PC-3 (cell line): ENCODE measurements at regions not wholly inside any gene's neighbourhood (a gene's known extent, or its start where the extent isn't known, plus 50 kb on each side); places are given as distances from the start of the nearest gene placed in this dataset.

Experiments used
- ATAC-seq: fragments of 200-7000 bp; cut with Tn5 transposase; 2 replicates; pipeline ENCODE4 v1.9.1; 2020; ENCODE audit warnings: mild to moderate bottlenecking, moderate library complexity
- BruUV-seq: library from RNA; stranded (reverse); fragments of 400-500 nt; replicated peaks from 2 replicates; lab custom pipeline; 2021; lab: Mats Ljungman, UMichigan
- CTCF ChIA-PET: fragments of 300-600 bp; sonication (Branson Sonifier 250); formaldehyde crosslinking; loops from one replicate; lab custom pipeline; 2022; ENCODE audit warnings: antibody characterized with exemption; lab: Charles Lee
- POLR2A ChIA-PET: fragments of 300-600 bp; sonication (Branson Sonifier 250); formaldehyde crosslinking; loops from one replicate; lab custom pipeline; 2022; ENCODE audit warnings: antibody characterized with exemption; ENCODE audit not compliant: unreplicated experiment; lab: Charles Lee
- DNase-seq: peaks from one replicate; pipeline ENCODE4 v3.0.0-alpha.2; 2015
- H2AFZ ChIP-seq: fragments of 300-600 bp; sonication (generic); 2 replicates; pipeline ENCODE4 v1.6.0; 2016; ENCODE audit warnings: antibody characterized with exemption, low read length
- H3F3A ChIP-seq: fragments of 300-600 bp; sonication (generic); one replicate; pipeline ENCODE4 v1.6.0; 2017; ENCODE audit warnings: antibody characterized with exemption, low read length, control low read depth, mild to moderate bottlenecking; ENCODE audit not compliant: unreplicated experiment
- H3K27ac ChIP-seq: fragments of 300-600 bp; sonication (generic); 2 replicates; pipeline ENCODE4 v1.5.1; 2016; ENCODE audit warnings: mild to moderate bottlenecking, low read length
- H3K27me3 ChIP-seq: fragments of 300-600 bp; sonication (generic); 2 replicates; pipeline ENCODE4 v1.6.1; 2016; ENCODE audit warnings: low read length, mixed read lengths
- H3K36me3 ChIP-seq: fragments of 300-600 bp; sonication (generic); 2 replicates; pipeline ENCODE4 v1.6.1; 2016; ENCODE audit warnings: low read depth, mixed run types, low read length, mixed read lengths
- H3K4me1 ChIP-seq: fragments of 300-600 bp; sonication (generic); 2 replicates; pipeline ENCODE4 v1.5.1; 2016; ENCODE audit warnings: low read length; ENCODE audit not compliant: insufficient read depth
- H3K4me2 ChIP-seq: fragments of 300-600 bp; sonication (generic); 2 replicates; pipeline ENCODE4 v1.6.0; 2016; ENCODE audit warnings: low read length
- H3K4me3 ChIP-seq: fragments of 300-600 bp; sonication (generic); 2 replicates; pipeline ENCODE4 v1.5.1; 2016; ENCODE audit warnings: mild to moderate bottlenecking, low read length, mixed read lengths
- H3K79me2 ChIP-seq: fragments of 300-600 bp; sonication (generic); 2 replicates; pipeline ENCODE4 v1.6.1; 2017; ENCODE audit warnings: low read length, mixed read lengths
- H3K9ac ChIP-seq: fragments of 300-600 bp; sonication (generic); 2 replicates; pipeline ENCODE4 v1.6.0; 2016; ENCODE audit warnings: mild to moderate bottlenecking, low read length
- H3K9me2 ChIP-seq: fragments of 300-600 bp; sonication (generic); replicated peaks from 2 replicates; pipeline ENCODE4 v1.6.1; 2016; ENCODE audit warnings: mixed run types, low read length, mixed read lengths
- H3K9me3 ChIP-seq: fragments of 300-600 bp; sonication (generic); 2 replicates; pipeline ENCODE4 v1.6.1; 2016; ENCODE audit warnings: low read length, mixed read lengths
- H4K20me1 ChIP-seq: fragments of 300-600 bp; sonication (generic); 2 replicates; pipeline ENCODE4 v1.6.1; 2016; ENCODE audit warnings: low read length, mixed read lengths
- CTCF ChIP-seq: fragments of 300-600 bp; sonication (generic); conservative IDR thresholded peaks from 2 replicates; pipeline ENCODE4 v1.5.1; 2017; ENCODE audit warnings: antibody characterized with exemption, low read depth, mild to moderate bottlenecking, low read length
- EZH2 ChIP-seq: fragments of 300-600 bp; sonication (generic); IDR thresholded peaks from one replicate; pipeline ENCODE4 v1.6.1; 2017; ENCODE audit warnings: antibody characterized with exemption, mild to moderate bottlenecking, low read length; ENCODE audit not compliant: unreplicated experiment
- EZH2phosphoT487 ChIP-seq: fragments of 300-600 bp; sonication (generic); IDR thresholded peaks from 2 replicates; pipeline ENCODE4 v1.6.1; 2018; ENCODE audit warnings: mild to moderate bottlenecking, antibody characterized with exemption, low read length, borderline replicate concordance
- intact Hi-C: fragments of 100-400 bp; cut with micrococcal nuclease; formaldehyde crosslinking; loops from 2 replicates; pipeline ENCODE4 v1.9.0; 2023

- ATAC-seq (no peak), DNase-seq (no peak)
- Histone ChIP-seq H2AFZ (no peak overlapping the region), H3K9me3 (no peaks in the 10 kb centered on the region), H3K4me1 (no peaks in the 10 kb centered on the region), H3F3A (no peaks in the 10 kb centered on the region), H3K36me3 (no peaks in the 10 kb centered on the region), H3K4me3 (no peak overlapping the region), H3K9me2 (no peaks in the 10 kb centered on the region), H3K9ac (no peak overlapping the region), H3K4me2 (no peak overlapping the region), H3K27me3 (no peaks in the 10 kb centered on the region), H4K20me1 (no peaks in the 10 kb centered on the region), H3K79me2 (no peaks in the 10 kb centered on the region), H3K27ac (no peak overlapping the region)
- no peak for TF ChIP-seq EZH2
- no peak for TF ChIP-seq EZH2phosphoT487
- no peak for TF ChIP-seq CTCF
- CTCF ChIA-PET = no interaction called here
- intact Hi-C loops = no loop called here
- POLR2A ChIA-PET = no interaction called here
- no TSS peak for BruUV-seq
Observed at GRCh38 chr16:85278839-85279238, 166.6 kb upstream of the CIBAR2 start.

GRCh38 chr16:85279402-85279801 is 167.1 kb upstream of the CIBAR2 start:
- CTCF ChIA-PET = no interaction called here
- no peak overlapping the region for H3K9ac ChIP-seq
- no peak overlapping the region for H3K4me3 ChIP-seq
- H4K20me1 ChIP-seq = no peaks in the 10 kb centered on the region
- H3K9me3 ChIP-seq = no peaks in the 10 kb centered on the region
- H3K27ac ChIP-seq = no peak overlapping the region
- H3K27me3 ChIP-seq = no peaks in the 10 kb centered on the region
- intact Hi-C loops = no loop called here
- POLR2A ChIA-PET = no interaction called here
- H3K4me1 ChIP-seq = no peaks in the 10 kb centered on the region
- ATAC-seq (no peak), DNase-seq (no peak)
- TF ChIP-seq EZH2 = no peak
- no peak for TF ChIP-seq CTCF
- no peak for TF ChIP-seq EZH2phosphoT487
- H3K4me2 ChIP-seq = no peak overlapping the region
- BruUV-seq = no TSS peak
- H3K36me3 ChIP-seq = no peaks in the 10 kb centered on the region
- H2AFZ ChIP-seq = no peak overlapping the region
- no peaks in the 10 kb centered on the region for H3K79me2 ChIP-seq
- H3F3A ChIP-seq = no peaks in the 10 kb centered on the region
- H3K9me2 ChIP-seq = no peaks in the 10 kb centered on the region

GRCh38 chr16:85279825-85280545 is 167.7 kb upstream of the CIBAR2 start:
- DNase-seq (no peak), ATAC-seq (no peak)
- Histone ChIP-seq H3K27ac (no peak overlapping the region), H3K4me2 (no peak overlapping the region), H3K4me1 (no peaks in the 10 kb centered on the region), H3K36me3 (no peaks in the 10 kb centered on the region), H3K9me2 (no peaks in the 10 kb centered on the region), H4K20me1 (no peaks in the 10 kb centered on the region), H3F3A (no peaks in the 10 kb centered on the region), H3K27me3 (no peaks in the 10 kb centered on the region), H3K79me2 (no peaks in the 10 kb centered on the region), H3K9me3 (no peaks in the 10 kb centered on the region), H2AFZ (no peak overlapping the region), H3K4me3 (no peak overlapping the region), H3K9ac (no peak overlapping the region)
- ChIA-PET CTCF (no interaction called here), POLR2A (no interaction called here)
- intact Hi-C loops = no loop called here
- no TSS peak for BruUV-seq
- TF ChIP-seq CTCF (no peak), EZH2 (no peak), EZH2phosphoT487 (no peak)
